Ascending aorta (tissue), 2 donors: ENCODE measurements at regions not wholly inside any gene's neighbourhood (a gene's known extent, or its start where the extent isn't known, plus 50 kb on each side); places are given as distances from the start of the nearest gene placed in this dataset.

Experiments used
- DNase-seq, 2 donors: peaks; one replicate each; pipeline ENCODE4 v3.0.0-alpha.2; 2019; ENCODE audit warnings: low spot score in 2 of 2
- H3K27ac ChIP-seq, 2 donors: fragments of 200-600 bp; sonication (generic); one replicate each; pipeline ENCODE4 v1.5.1; 2016 to 2017; ENCODE audit warnings: mild to moderate bottlenecking in 1 of 2
- H3K27me3 ChIP-seq: fragments of 200-600 bp; sonication (generic); one replicate; pipeline ENCODE4 v1.5.1; 2017
- H3K36me3 ChIP-seq, 2 donors: fragments of 200-600 bp; sonication (generic); one replicate each; pipeline ENCODE4 v1.5.1; 2016
- H3K4me1 ChIP-seq, 2 donors: fragments of 200-600 bp; sonication (generic); one replicate each; pipeline ENCODE4 v1.5.1; 2016 to 2017; ENCODE audit warnings: mild to moderate bottlenecking in 1 of 2
- H3K4me3 ChIP-seq, 2 donors: fragments of 200-600 bp; sonication (generic); one replicate each; pipeline ENCODE4 v1.5.1; 2016 to 2017; ENCODE audit warnings: mild to moderate bottlenecking in 1 of 2
- H3K9me3 ChIP-seq, 2 donors: fragments of 200-600 bp; sonication (generic); one replicate each; pipeline ENCODE4 v1.5.1; 2016
- CTCF ChIP-seq, 3 experiments: fragments of 200-600 bp in 2 of 3; fragments of 450-650 bp in 1 of 3; sonication (generic) in 2 of 3; IDR thresholded peaks; one replicate each; pipeline ENCODE4 v1.5.1; 2016 to 2019; ENCODE audit warnings: antibody characterized with exemption in 3 of 3, mild to moderate bottlenecking in 1 of 3, moderate library complexity in 1 of 3
- intact Hi-C: fragments of 100-400 bp; cut with DNase I; formaldehyde crosslinking; loops from one replicate; pipeline ENCODE4 v1.15.1; 2023

- Histone ChIP-seq H3K9me3 (peaks cover 0 to 6% of the 10 kb centered on the region in 2 donors), H3K27ac (no peak overlapping the region), H3K4me3 (no peak overlapping the region), H3K4me1 (no peaks in the 10 kb centered on the region), H3K36me3 (no peaks in the 10 kb centered on the region), H3K27me3 (no peaks in the 10 kb centered on the region)
- intact Hi-C loops, result no loop called here
- DNase-seq, result no peak
- TF ChIP-seq CTCF (IDR thresholded peaks at IDR 0.05), result no peak
Measured at GRCh38 chr20:11473983-11474382, 443.7 kb upstream of the BTBD3 start.

GRCh38 chr20:11483697-11484096 is 434.0 kb upstream of the BTBD3 start:
- intact Hi-C loops, result no loop called here
- Histone ChIP-seq H3K27me3 (no peaks in the 10 kb centered on the region), H3K36me3 (no peaks in the 10 kb centered on the region), H3K9me3 (no peaks in the 10 kb centered on the region), H3K4me1 (no peaks in the 10 kb centered on the region), H3K4me3 (no peak overlapping the region), H3K27ac (no peak overlapping the region)
- DNase-seq, result no peak
- no peak for TF ChIP-seq CTCF (IDR thresholded peaks at IDR 0.05)

- H3K27ac ChIP-seq, result no peak overlapping the region
- TF ChIP-seq CTCF (IDR thresholded peaks at IDR 0.05), result no peak
- H3K36me3 ChIP-seq, result no peaks in the 10 kb centered on the region
- no peaks in the 10 kb centered on the region for H3K9me3 ChIP-seq
- no peak overlapping the region for H3K4me3 ChIP-seq
- intact Hi-C loops, result no loop called here
- no peaks in the 10 kb centered on the region for H3K4me1 ChIP-seq
- DNase-seq, result no peak
- no peaks in the 10 kb centered on the region for H3K27me3 ChIP-seq
Measured at GRCh38 chr20:11484479-11484878, 433.2 kb upstream of the BTBD3 start.

GRCh38 chr20:11492386-11492785 is 425.3 kb upstream of the BTBD3 start:
- no peak for TF ChIP-seq CTCF (IDR thresholded peaks at IDR 0.05)

GRCh38 chr20:11492846-11493245 is 424.8 kb upstream of the BTBD3 start:
- H3K36me3 ChIP-seq, result no peaks in the 10 kb centered on the region
- H3K4me3 ChIP-seq, result no peak overlapping the region
- H3K4me1 ChIP-seq, result no peaks in the 10 kb centered on the region
- no peaks in the 10 kb centered on the region for H3K27me3 ChIP-seq
- intact Hi-C loops, result no loop called here
- TF ChIP-seq CTCF (IDR thresholded peaks at IDR 0.05), result no peak
- no peak for DNase-seq
- no peaks in the 10 kb centered on the region for H3K9me3 ChIP-seq
- H3K27ac ChIP-seq, result no peak overlapping the region

More at GRCh38 chr20:11492386-11492785, 425.3 kb upstream of the BTBD3 start:
- Histone ChIP-seq H3K27ac (no peak overlapping the region), H3K27me3 (no peaks in the 10 kb centered on the region), H3K9me3 (no peaks in the 10 kb centered on the region), H3K36me3 (no peaks in the 10 kb centered on the region), H3K4me1 (no peaks in the 10 kb centered on the region), H3K4me3 (no peak overlapping the region)
- no peak for DNase-seq
- intact Hi-C loops, result no loop called here

GRCh38 chr20:11496380-11496779 is 421.3 kb upstream of the BTBD3 start:
- H3K4me3 ChIP-seq, result no peak overlapping the region
- no peak for TF ChIP-seq CTCF (IDR thresholded peaks at IDR 0.05)
- H3K27me3 ChIP-seq, result no peaks in the 10 kb centered on the region
- no peak overlapping the region for H3K27ac ChIP-seq
- no peaks in the 10 kb centered on the region for H3K4me1 ChIP-seq
- H3K36me3 ChIP-seq, result no peaks in the 10 kb centered on the region
- intact Hi-C loops, result no loop called here
- DNase-seq, result no peak
- no peaks in the 10 kb centered on the region for H3K9me3 ChIP-seq
